Stimulated activated CD8-positive, alpha-beta memory T cell treated with anti-CD3 and anti-CD28 coated beads, Interleukin-4, amount 100 ng/mL, for 48 hours (primary cell): ENCODE measurements at regions not wholly inside any gene's neighbourhood (a gene's known extent, or its start where the extent isn't known, plus 50 kb on each side); places are given as distances from the start of the nearest gene placed in this dataset.

Experiments
- DNase-seq: peaks from one replicate; pipeline ENCODE4 v3.0.0-alpha.2; 2020

DNA sequence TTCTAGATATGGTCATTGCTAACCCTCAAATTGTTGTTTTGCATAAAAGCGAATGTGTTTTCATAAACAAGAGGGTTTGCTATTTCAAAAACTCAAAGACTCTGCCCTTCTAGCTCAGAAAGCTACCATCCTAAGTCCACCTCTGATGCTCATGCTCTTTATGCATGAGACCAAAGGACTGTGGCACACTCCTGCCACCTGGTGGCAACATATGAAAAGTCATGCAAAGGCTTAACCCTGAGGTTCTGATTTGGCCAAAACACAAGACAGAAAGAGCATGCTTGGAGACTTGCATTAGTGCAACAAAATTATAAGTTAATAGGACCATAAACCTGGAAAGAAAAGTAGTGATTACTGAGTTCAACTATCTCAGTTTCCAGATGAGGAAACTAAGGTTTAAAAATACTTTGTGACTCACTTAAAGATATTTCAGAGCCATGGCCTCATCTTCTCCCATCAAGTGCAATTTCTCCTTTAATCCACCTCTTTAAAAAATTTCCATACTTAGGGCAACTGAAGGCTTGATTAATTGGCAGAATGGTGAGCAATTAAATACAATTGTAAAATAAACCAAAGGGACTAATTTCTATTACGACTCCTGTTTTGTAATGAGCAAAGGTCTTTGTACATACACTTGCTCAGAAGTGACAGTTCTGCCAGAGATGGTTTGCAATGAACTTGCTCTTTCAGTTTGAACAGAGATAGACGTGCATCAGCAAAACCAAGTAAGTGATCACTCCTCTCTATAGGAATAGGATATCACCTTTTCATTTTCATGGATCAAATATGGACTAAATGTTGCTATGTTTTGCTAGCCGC is 110.7 kb upstream of the RAD23B start:
- peak; percentile 79 for DNase-seq

DNA sequence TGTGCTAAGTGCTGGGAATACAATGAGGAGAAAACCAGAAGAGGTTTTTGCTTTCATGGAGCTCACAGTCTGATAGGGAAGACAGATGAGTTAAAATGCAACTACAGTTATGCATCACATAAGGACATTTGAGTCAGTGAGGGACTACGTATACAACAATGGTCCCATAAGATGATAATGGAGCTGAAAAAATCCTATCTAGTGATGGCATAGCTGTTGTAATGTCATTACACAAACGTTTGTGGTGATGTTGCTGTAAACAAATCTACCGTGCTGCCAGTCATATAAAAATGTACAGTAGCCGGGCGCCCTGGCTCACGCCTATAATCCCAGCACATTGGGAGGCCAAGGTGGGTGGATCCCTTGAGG is 110.1 kb upstream of the RAD23B start:
- no peak for DNase-seq

DNA sequence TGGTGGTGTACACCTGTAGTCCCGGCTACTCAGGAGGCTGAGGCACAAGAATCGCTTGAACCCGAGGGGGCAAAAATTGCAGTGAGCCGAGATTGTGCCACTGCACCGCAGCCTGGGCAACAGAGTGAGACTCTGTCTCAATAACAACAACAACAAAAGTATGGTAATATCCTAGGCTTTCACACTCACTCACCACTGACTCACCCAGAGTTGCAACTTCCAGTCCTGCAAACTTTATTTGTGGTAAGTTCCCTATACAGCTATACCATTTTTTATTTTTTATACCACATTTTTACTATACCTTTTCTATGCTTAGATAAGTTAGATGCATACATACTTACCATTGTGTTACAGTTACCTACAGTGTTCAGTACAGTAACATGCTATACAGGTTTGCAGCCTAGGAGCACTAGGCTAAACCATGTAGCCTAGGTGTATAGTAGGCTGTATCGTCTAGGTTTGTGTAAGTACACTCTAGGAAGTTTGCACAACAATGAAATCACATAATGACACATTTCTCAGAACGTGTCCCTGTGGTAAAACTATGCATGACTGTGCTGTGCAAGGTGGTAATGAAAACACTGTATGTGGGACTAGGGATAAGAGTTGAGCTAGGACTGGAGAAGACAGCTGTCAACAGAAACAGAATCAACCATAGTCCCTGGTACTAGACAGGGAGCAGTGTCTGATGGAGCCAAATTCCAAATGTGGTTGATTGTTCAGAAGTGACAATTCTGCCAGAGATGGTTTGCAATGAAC is 109.5 kb upstream of the RAD23B start:
- DNase-seq: no peak

DNA sequence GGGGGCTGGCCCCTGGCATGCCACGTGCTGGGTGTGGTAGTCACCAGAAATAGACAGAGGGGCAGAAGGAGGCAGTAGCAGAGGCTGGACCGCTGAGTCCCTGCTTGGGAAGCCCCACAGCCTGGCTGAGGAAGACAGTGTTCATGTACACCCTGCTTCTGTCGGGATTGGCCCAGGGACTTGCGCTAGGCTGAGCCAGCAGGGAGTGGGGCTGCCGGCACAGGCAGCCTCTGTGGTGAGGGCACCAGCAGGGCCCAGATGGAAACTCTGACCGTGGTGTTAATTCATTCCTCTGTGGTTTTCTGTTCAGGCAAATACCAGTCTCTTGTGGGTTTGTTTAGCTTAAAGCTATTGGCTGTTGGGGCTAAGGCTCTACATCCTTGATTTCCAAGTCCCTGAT is 108.6 kb upstream of the RAD23B start:
- DNase-seq: peak; percentile 27

DNA sequence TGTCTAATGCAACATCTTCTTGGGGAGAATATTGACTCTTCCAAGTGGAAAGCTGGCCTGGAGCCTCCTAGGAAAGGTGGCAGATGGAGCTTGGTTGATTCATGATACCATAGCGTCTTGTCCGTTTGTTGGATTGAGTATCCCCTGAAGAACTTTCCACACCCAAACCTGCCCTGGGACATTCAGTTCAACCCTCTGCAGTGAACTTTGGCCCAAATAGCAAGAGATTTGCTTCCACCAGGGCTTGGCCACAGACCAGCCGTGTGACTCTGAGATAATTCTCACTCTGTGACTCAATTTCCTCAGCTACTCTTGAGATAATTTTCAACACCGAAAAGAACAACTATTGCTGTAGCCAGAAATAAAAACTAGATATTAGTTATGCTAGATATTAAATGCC is 108.0 kb upstream of the RAD23B start:
- DNase-seq: no peak

DNA sequence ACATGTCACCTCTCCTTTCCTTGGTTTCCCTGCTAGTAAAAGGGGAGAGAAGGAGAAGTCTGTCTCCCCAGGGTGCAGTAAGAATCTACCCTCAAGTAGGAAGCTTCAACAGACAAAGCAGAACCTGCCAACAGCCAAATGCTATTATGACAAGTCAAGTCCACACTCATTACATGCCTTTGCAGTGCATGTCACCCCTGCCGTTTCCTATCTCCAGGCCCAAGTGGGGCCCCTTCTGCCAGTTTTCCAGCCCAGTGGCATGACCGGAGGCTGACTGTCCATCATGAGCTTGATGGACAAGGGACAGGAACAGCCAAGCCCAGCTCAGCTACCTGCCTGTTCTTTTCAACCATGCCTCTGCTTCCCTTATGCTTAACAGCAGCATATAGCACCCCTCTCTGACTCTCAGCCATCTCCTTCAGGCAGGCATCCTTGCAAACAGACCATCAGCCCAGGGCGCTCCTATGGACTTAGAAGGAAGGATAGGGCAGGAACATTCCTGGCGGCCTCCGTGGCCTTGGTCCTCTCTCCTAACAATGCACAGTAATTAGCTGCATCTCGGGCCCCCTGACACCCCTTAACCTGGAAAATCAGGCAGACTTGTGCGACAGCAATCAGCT is 107.2 kb upstream of the RAD23B start:
- no peak for DNase-seq

DNA sequence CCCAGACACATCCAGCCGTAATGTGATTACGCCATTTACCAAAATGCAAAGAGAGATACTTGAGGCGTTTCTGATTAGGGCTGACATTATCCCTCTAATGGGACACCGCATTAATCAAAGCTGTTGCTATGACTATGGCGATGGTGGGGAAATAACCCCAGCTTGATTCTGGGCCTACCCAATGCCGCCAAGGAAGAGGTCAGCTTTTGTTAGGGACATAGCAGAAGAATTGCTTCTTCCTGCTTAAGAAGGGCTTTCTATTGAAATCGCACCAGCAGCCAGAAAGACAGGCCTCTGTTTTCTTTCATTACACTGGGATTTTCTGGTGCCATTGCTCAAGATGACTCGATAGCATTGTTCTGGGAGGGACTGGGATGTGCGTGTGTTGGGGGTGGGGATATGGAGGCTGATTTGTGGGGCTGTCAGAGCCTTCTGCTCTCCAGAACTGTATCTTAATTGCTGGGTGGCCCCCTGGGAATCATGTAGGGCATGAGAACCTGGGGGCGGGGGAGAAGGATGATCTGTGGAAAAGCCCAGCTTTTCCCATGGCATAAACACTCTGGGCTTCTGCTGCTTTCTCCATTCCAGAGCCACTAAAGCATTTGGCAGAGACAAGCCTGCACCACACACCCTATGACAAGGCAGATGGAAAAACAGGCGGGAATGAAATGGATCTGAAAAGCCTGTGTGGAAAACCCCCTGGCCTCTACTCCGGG is 106.5 kb upstream of the RAD23B start:
- no peak for DNase-seq

DNA sequence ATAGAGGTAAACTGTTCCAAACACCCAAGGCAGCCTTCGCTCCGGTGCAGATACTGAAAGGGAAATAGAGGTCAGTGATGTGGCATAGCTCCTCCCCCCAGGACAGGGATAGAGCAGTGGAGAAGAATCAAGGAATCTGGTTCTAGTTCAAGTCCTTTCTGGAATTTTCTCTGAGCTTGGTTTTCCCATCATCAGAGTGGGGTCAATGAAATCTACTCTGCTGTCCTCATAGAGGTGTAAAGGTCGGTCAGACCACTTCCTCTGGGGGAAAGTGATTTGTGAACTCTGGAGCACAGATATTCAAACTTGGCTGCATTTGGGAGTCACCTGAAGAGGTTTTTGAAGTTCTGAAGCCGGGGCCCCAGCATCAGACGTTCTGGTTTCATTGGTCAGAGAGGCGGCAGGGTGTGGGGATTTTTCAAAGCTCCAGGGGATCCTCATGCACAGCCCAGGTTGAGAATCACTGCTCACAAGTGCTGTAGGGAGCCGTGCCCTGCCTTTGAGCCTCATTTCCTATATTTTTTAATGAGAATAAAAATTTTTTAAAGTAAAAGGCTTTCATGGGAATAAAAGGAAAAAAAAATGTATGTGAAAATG is 105.7 kb upstream of the RAD23B start:
- DNase-seq: no peak

DNA sequence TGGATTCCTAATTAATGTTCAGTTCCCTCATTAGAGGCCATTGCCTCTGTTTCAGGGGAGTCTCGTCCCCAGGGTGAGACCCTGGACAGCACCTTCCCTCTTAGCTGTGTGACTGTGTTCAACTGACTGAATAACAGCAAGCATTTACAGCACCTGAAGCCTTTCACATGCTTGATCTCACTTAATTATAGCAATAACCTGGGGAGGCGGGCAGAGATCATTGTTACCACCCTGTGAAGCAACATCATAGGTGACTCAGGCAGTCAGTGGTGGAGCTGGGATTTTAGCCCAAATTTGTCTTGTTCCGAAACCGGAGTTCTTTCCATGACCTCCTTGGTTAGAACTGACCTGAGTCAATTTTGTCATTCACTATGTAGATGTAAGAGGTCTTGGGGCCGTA is 105.2 kb upstream of the RAD23B start:
- no peak for DNase-seq

DNA sequence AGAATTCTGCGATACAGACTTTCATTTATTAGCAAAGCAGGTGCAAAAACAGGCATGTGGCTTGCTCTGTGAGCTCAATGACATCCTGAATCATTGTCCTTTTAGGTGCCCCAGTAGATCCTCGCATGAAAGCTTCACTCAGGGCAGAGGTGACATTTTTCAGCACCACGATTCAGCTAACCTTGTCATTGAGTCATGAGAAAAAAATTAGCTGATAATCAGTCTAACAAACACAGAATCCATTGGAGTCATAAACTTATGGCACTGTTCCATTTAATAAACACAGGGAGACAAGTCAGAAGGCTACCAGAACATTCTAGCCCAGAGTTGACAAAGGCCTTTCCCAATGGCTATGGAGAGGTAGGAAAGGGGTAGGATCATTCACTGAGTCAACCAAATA is 104.8 kb upstream of the RAD23B start:
- DNase-seq: no peak

DNA sequence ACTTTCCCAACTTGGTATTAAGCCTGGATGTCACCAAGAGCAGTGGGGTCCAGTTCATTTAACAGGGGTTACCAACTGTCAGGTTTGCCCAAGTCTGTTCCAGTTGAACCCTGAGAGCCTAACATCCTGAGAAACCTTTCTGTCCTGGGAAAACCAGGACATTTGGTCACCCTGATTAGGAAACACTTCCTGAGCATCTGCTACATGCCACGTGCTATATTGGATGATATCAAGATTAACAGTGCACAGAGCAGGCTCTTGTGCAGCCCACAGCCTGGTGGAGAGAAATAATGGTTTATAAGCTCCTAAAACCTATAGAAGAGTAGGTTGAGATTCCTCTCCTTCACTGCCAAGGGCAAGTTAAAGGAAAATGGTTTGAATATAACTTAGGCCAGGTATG is 102.9 kb upstream of the RAD23B start:
- no peak for DNase-seq

DNA sequence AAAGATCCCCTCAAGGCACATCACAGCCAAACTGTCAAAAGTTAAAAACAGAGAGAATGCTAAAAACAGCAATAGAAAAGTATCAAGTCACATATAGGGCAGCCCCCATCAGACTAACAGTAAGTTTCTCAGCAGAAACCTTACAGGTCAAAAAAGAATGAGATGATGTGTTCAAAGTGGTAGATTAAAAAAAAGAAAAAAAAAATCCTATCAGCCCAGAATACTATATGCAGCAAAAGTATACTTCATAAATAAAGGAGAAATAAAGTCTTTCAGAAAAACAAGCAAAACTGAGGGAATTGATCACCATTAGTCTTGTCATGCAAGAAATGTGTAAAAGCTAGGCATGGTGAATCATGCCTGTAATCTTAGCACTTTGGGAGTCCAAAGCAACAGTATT is 99.9 kb upstream of the RAD23B start:
- DNase-seq: no peak

DNA sequence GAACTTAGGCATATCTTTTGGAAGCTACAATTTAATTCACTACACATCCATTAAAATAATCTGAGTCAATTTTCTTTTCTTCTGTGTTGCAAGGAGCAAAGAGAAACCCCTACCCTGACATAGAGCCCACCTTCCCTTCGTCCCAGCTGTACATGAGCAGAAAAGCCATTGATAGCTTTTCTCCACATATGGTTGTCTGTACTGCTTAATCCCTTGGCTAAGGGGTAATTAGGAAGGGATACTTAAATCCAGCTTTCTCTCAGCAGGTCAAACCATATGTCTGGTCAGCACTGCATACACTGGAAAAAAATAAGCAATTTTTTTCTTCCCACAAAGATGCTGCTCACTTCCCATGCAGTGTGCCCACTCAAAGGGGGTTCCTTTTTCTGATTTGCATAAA is 94.7 kb upstream of the RAD23B start:
- no peak for DNase-seq

DNA sequence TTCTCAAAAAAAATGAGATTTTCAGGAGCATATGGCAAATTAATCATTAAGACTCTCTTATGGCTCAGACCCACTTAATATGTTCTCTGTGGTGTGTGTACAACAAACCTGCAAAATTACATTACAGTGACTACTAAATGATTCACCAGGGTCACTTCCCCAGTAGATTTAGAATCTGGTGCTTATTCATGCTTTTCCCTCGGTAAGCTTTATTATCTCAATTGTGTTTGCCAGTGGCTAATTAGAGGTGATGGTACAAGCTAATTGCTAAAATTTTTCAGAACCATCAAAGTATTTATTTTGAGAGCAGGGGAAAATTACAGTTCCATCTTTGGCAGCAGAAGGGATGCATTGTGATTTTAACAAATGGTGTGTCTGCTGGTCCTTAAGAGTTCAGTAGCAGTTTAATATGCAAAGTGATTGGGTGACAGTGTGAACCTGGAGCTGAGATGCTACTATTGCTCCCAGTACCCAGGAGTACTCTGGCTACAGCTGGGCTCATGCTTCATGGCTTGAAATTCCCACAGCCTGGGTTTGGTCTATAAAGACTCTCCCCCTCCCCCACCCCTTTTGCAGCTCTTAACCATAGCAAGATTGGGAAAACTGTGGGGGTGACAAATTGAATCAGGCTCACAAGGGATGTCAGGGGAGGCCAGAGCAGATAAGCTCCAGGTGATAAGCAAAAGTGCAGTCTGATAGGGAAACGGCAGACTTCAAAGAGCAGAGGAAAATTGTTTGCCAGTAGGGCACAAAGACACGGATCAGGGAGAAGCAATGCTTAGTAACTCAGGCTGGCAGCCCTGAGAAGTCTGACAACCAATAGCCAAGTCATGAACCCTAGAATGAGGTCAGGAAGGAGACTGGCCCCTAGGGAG is 92.8 kb upstream of the RAD23B start:
- DNase-seq: no peak

DNA sequence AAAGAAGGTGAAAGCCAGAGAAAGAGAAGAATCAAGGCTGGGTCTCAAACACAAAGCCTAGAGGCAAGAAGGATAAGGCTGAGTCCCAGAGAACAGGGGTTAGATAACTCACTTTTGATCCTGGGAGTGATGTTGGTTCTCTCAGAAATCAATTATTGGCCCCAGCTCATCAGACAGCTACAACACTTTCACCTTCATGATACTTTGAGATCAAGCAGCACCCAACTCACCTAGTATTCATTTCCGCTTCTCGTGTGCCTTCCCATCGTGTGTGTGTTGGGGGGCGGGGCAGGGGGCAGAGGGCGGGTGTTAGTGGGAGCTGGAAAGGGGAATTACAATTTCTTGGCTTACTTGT is 92.2 kb upstream of the RAD23B start:
- no peak for DNase-seq

DNA sequence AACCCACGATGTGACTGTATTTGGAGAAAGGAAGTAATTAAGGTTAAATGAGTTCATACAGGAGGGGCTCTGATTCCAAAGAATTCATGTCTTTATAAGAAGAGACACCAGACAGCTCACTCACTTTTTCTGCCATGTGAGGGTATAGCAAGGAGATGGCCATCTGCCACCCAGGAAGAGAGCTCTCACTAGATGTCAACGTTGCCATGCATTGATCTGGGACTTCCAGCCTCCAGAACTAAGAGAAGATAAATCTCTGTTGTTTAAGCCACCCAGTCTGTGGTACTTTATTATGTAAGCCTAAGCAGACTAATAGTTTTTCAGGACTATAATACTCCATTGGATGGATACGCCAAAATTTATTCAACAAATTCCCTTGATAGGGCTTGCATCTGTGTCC is 89.8 kb upstream of the RAD23B start:
- no peak for DNase-seq

DNA sequence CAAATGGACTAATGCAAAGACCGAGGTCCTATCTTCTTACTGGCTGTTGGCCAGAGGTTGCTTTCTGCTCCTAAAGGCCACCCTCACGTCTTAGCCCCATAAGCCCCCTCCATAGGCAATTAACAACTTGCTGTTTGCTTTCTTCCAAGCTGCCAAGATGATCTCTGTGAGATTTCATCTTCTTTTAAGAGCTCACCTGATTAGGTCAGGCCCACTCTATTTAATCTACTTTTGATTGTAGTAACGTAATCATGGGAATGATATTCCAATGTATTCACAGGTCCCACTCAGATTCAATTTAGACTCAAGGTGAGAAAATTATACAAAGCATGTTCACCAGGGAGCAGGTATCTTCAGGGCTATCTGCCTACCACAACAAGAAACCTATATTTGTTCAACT is 84.4 kb upstream of the RAD23B start:
- no peak for DNase-seq

DNA sequence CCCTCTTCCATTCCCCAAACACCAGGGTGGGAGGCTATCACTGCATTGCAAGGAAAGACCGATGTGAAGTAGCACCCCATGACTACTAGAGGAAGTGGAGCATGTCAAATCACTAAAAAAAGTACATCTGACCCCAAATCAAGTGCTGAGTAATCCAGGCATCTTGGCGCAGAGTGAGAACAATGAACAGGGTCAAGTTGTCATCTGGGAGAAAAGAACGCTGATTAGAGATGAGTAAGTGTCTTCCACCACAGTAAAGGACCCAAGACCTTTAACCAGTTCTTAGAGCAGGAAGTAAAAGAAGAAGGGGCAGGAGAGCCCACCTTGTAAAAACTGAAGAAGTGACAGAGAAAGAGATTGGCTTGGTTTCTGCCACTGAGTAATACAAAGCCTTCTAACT is 75.0 kb upstream of the RAD23B start:
- DNase-seq: no peak

DNA sequence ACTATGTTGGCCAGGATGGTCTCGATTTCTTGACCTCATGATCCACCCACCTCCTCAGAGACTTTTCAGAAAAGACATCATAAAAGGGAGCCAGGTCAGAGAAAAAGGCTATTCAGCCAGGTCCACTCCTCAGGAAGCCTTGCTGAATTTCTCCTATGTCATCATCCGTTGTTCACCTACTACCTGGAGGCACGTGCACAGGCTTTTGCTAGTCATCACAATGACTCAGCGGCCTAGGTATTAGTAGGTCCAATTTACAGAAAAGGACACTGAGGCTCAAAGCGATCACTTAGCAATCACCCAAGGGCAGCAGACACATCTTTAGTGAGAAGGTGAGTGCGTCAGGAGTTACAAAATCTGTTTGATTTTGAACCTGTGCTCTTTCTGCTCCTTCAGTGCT is 72.3 kb upstream of the RAD23B start:
- no peak for DNase-seq

DNA sequence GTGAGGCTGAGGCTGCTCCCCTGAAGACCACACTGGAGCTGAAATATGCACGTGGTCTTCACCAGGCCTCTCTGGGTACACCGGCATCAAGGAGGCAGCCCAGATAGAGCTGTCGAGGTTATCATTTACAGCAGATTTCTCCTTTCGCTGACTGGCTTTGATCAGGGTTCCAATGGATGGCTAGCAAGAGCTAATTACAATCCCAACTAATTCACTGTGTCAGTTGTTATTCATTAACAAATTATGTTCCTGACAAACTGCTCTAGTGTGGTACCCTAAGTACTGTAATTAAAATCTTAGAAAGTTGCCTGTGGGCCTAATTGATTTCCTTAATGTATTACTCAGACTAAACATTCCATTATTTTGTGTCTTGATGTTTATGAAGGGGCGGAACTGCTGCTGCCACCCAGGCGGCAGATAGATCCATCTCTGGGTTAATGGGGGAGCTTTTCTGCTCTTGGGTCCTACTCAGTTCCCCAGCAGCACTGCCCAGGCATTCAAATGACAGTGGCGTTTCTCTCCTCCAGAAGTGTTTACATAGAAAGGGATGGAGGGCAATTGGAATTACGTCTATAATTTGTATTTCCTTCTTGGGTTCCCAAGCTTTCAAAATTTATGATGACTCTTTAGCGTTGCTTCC is 71.7 kb upstream of the RAD23B start:
- DNase-seq: no peak

DNA sequence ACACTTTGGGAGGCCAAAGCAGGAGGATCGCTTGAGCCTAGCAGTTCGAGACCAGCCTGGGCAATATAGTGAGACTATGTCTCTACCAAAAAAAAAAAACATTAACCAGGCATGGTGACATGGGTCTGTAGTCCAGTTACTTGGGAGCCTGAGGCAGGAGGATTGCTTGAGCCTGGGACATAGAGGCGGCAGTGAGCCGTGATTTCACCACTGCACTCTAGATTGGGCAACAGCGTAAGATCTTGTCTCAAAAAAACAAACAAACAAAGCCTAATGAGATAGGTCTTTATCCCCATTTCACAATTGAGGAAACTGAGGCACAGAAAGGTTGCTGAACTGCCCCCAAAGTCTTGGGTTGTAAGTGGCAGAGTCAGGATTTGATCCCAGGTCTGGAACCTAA is 70.5 kb upstream of the RAD23B start:
- DNase-seq: no peak

DNA sequence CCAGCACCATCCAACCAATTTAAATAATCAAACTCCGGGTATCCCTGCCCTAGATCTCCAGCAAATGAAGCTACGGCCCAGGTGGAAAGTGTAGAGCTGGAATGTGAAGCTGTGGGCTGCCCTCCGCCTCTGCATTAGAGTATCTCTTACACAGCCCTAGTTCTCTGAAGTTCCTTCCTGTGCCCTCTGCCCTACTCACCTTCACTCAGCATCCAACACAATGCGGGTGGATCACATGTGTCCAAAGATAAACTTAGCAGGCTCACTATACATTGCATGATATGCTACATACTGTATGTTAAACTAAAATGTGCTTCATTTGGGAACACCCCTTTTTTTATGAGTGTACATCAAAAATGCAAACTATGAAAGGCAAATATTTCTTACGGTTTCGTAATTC is 70.0 kb upstream of the RAD23B start:
- DNase-seq: no peak
